ENCODE measurements at regions not wholly inside any gene's neighbourhood (a gene's known extent, or its start where the extent isn't known, plus 50 kb on each side); places are given as distances from the start of the nearest gene placed in this dataset.

- no peak for TF ChIP-seq CTCF (conservative IDR thresholded peaks at IDR 0.05)
- TF ChIP-seq ZFX (IDR thresholded peaks at IDR 0.05) = no peak
Observed at GRCh38 chr4:123809864-123810263, 413.3 kb downstream of the SPRY1 start.
